ENCODE measurements at regions not wholly inside any gene's neighbourhood (a gene's known extent, or its start where the extent isn't known, plus 50 kb on each side); places are given as distances from the start of the nearest gene placed in this dataset.

- no peak for TF ChIP-seq CTCF (IDR thresholded peaks at IDR 0.05)
- no peak for TF ChIP-seq EZH2 (IDR thresholded peaks at IDR 0.05; ENCODE audit: borderline replicate concordance, insufficient read depth, low read depth, low read length, poor library complexity, severe bottlenecking)
Measured at GRCh38 chr2:147068071-147068470, 776.8 kb upstream of the ACVR2A start.
